ENCODE measurements at regions not wholly inside any gene's neighbourhood (a gene's known extent, or its start where the extent isn't known, plus 50 kb on each side); places are given as distances from the start of the nearest gene placed in this dataset.

DNA sequence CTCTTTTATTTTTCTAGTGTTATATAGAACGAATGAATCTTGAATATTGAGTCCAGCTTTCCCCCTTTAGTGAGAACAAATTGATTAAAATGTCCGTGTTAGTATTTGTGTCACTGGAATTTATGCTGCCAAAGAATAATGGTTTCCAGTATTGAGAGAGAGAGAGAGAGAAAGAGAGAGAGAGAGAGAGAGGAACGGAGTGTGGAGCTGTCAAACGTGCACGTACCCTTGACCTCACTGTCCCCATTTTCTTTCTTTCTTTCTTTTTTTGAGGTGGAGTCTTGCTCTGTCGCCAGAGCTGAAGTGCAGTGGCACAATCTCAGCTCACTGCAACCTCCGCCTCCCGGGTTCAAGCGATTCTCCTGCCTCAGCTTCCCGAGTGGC lies 70.9 kb upstream of the GREM2 start:
- H3K27ac ChIP-seq (ENCODE audit: extremely low read depth, low read depth, low read length) = no peak overlapping the region
- H3K4me3 ChIP-seq (ENCODE audit: low read depth, low read length) = no peak overlapping the region
- ChIA-PET POLR2A (no interaction called here), CTCF (interaction anchor here (0.7 kb wide), 1 partner anchor 533 kb away, joined by 3 read pairs; no protein-coding TSS in a partner anchor)
- TF ChIP-seq ZNF596 (tag by site-specific recombination; IDR thresholded peaks at IDR 0.05) = peak; percentile 93
- TF ChIP-seq, protein P1, sequence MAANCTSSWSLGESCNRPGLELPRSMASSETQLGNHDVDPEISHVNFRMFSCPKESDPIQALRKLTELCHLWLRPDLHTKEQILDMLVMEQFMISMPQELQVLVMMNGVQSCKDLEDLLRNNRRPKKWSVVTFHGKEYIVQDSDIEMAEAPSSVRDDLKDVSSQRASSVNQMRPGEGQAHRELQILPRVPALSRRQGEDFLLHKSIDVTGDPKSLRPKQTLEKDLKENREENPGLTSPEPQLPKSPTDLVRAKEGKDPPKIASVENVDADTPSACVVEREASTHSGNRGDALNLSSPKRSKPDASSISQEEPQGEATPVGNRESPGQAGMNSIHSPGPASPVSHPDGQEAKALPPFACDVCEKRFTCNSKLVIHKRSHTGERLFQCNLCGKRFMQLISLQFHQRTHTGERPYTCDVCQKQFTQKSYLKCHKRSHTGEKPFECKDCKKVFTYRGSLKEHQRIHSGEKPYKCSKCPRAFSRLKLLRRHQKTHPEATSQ (tag by site-specific recombination; IDR thresholded peaks at IDR 0.05) = no peak
- H3K4me1 ChIP-seq (ENCODE audit: control insufficient read depth, insufficient read depth, low read length) = no peaks in the 10 kb centered on the region
- H3K9me3 ChIP-seq (ENCODE audit: control insufficient read depth, insufficient read depth, low read depth, low read length) = no peaks in the 10 kb centered on the region
- no peaks in the 10 kb centered on the region for H3K36me3 ChIP-seq (ENCODE audit: control insufficient read depth in 2 of 2, insufficient read depth in 1 of 2, low read length in 2 of 2)

GRCh38 chr1:240682166-240682858 lies 70.4 kb upstream of the GREM2 start:
- Histone ChIP-seq H3K4me1 (ENCODE audit: control insufficient read depth, insufficient read depth, low read length) (no peaks in the 10 kb centered on the region), H3K4me3 (ENCODE audit: low read depth, low read length) (no peak overlapping the region), H3K9me3 (ENCODE audit: control insufficient read depth, insufficient read depth, low read depth, low read length) (no peaks in the 10 kb centered on the region), H3K27ac (ENCODE audit: extremely low read depth, low read depth, low read length) (no peak overlapping the region), H3K36me3 (ENCODE audit: control insufficient read depth in 2 of 2, insufficient read depth in 1 of 2, low read length in 2 of 2) (no peaks in the 10 kb centered on the region)
- POLR2A ChIA-PET = no interaction called here
- CTCF ChIA-PET = no interaction called here
- no peak for TF ChIP-seq ZNF404 (tag by site-specific recombination; IDR thresholded peaks at IDR 0.05)
- no peak for TF ChIP-seq ZNF701 (tag by site-specific recombination; IDR thresholded peaks at IDR 0.05)
- TF ChIP-seq ZFP37 (tag by site-specific recombination; IDR thresholded peaks at IDR 0.05) = no peak
- TF ChIP-seq ZNF398 (tag by site-specific recombination; IDR thresholded peaks at IDR 0.05) = no peak

GRCh38 chr1:240672132-240672811 lies 60.3 kb upstream of the GREM2 start:
- H3K36me3 ChIP-seq (ENCODE audit: control insufficient read depth in 2 of 2, insufficient read depth in 1 of 2, low read length in 2 of 2) = no peaks in the 10 kb centered on the region
- CTCF ChIA-PET = interaction anchor here (0.5 to 0.7 kb wide), 4 partner anchors 74 to 645 kb away, joined by 3 to 5 read pairs (median 4); no protein-coding TSS in a partner anchor
- no peaks in the 10 kb centered on the region for H3K9me3 ChIP-seq (ENCODE audit: control insufficient read depth, insufficient read depth, low read depth, low read length)
- H3K27ac ChIP-seq (ENCODE audit: extremely low read depth, low read depth, low read length) = no peak overlapping the region
- H3K4me1 ChIP-seq (ENCODE audit: control insufficient read depth, insufficient read depth, low read length) = no peaks in the 10 kb centered on the region
- TF ChIP-seq PRDM6 (tag by site-specific recombination; IDR thresholded peaks at IDR 0.05) (0 out of 2 replicates have a peak, but pooled peaks have one; percentile 9), WT1 (tag by site-specific recombination; IDR thresholded peaks at IDR 0.05) (no peak), ZSCAN4 (tag by site-specific recombination; IDR thresholded peaks at IDR 0.05) (no peak), KLF7 (tag by site-specific recombination; IDR thresholded peaks at IDR 0.05; ENCODE audit: borderline replicate concordance) (no peak), FEZF1 (tag by site-specific recombination; IDR thresholded peaks at IDR 0.05) (peak; percentile 36; the same call in 1 of the 2 replicates), ZNF335 (tag by site-specific recombination; conservative IDR thresholded peaks at IDR 0.05) (peak; percentile 45; the same call in 1 of the 2 replicates), ZBTB20 (tag by site-specific recombination; IDR thresholded peaks at IDR 0.05) (no peak)
- H3K4me3 ChIP-seq (ENCODE audit: low read depth, low read length) = no peak overlapping the region
- POLR2A ChIA-PET = no interaction called here

Data from HEK293 (cell line).